KBM-7 (cell line): ENCODE measurements at regions not wholly inside any gene's neighbourhood (a gene's known extent, or its start where the extent isn't known, plus 50 kb on each side); places are given as distances from the start of the nearest gene placed in this dataset.
"Not testable (repeated sequence)": the region's sequence is repeated elsewhere in the genome, so short reads cannot be mapped to it uniquely, and the experiment has no call there.

Experiments
- DNase-seq: peaks from one replicate; pipeline ENCODE4 v3.0.0-alpha.2; 2015
- in situ Hi-C: fragments of 300-500 bp; cut with MboI; formaldehyde crosslinking; loops from 2 replicates; pipeline ENCODE4 v1.14.3; 2020; ENCODE audit warnings: low sequenced_read_pairs, low pct_unique_long_range_greater_than_20kb, mixed read lengths

- no peak for DNase-seq
- in situ Hi-C loops, result no loop called here
These were observed 1038.6 kb downstream of the TSN start for GRCh38 chr2:122794100-122794499.

- peak; percentile 1 for DNase-seq
- in situ Hi-C loops, result no loop called here
These were observed 1040.3 kb downstream of the TSN start for GRCh38 chr2:122795763-122796162.

DNA sequence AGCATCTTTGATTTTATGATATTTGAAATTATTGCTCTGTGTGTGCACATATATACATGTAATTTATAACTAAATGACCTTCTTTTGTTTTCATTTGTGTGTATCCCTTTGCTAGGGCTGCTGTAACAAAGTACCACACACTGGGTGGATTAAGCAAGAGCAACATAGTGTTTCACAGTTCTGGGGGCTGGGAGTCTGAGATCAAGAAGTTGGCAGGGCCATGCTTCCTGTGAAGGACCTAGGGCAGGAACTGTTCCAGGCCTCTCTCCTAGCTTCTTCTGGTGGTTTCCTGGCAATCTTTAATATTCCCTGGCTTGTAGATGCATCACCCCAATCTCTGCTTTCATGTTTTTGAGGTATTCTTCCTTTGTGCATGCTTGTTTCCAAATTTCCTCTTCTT, 1043.9 kb downstream of the TSN start:
- DNase-seq, result no peak
- in situ Hi-C loops, result no loop called here

- in situ Hi-C loops, result no loop called here
These were observed 1045.3 kb downstream of the TSN start for GRCh38 chr2:122800781-122801180.

DNA sequence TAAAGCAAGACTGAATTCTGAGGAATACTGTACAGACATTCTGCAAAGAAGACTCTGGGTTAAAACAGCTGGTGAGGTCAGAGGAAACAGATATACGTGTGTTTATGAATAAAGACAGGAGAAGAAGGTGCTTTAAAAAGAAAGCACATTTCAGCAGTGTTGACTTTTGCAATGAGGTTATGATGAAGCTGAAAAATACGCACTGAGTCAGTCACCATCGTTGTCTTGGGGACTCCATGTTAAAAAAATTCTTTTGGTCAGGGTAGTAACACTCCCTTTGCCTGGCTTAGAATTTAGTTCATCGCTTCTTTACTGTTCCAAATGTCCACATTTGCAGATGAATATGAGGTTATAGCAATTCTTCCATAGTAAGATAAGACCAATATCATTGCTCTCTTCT, 1049.0 kb downstream of the TSN start:
- in situ Hi-C loops, result no loop called here

More at GRCh38 chr2:122800781-122801180, 1045.3 kb downstream of the TSN start:
- DNase-seq, result no peak

GRCh38 chr2:122805346-122805745, 1049.9 kb downstream of the TSN start:
- no peak for DNase-seq
- in situ Hi-C loops, result no loop called here

More for the DNA sequence above, 1049.0 kb downstream of the TSN start:
- DNase-seq, result no peak

DNA sequence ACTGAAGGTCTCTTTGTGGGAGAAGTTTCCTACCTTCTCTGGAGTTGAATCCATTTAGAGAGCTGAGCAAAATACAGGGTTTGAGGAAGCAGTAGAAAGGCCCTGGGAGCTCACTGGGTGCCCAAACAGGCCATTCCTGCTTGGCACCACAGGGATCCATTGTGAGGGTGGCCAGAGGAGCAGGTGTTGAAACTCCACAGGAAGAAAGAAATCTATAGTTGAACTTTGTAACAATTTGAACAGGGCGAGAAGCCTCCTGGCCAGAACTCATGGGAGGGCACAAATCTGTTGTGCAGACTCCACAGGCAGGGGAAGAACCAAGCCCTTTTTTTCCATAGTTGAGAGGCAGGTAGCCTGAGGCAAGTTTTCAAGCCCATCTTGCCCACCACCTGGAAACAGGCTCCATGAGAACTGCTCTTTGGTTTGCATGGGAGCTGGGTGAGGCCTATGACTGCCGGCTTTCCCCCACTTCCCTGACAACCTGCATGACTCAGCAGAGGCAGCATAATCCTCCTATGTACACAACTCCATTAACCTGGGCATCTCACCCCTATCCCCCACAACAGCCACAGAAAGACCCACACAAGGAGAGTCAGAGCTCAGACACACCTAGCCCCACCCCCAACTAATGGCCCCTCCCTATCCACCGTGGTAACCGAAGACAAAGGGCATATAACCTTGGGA, 1053.0 kb downstream of the TSN start:
- in situ Hi-C loops, result no loop called here

DNA sequence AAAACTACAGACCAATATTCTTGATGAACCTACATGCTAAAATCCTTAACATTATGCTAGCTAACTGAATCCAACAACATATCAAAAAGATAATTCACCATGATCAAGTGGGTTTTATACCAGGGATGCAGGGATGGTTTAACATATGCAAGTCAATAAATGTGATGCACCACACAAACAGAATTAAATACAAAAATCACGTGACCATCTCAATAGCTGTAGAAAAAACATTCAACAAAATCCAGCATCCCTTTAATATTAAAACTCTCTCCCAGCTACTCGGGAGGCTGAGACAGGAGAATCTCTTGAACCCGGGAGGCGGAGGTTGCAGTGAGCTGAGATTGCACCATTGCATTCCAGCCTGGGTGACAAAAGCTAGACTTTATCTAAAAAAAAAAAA, 1056.8 kb downstream of the TSN start:
- DNase-seq, in situ Hi-C loops: not testable (repeated sequence)

More for the DNA sequence above, 1053.0 kb downstream of the TSN start:
- no peak for DNase-seq

- DNase-seq, result no peak
- in situ Hi-C loops, result no loop called here
These were observed 1059.7 kb downstream of the TSN start for GRCh38 chr2:122815120-122815519.

- in situ Hi-C loops, result no loop called here
These were observed 1061.4 kb downstream of the TSN start for GRCh38 chr2:122816803-122817202.

DNA sequence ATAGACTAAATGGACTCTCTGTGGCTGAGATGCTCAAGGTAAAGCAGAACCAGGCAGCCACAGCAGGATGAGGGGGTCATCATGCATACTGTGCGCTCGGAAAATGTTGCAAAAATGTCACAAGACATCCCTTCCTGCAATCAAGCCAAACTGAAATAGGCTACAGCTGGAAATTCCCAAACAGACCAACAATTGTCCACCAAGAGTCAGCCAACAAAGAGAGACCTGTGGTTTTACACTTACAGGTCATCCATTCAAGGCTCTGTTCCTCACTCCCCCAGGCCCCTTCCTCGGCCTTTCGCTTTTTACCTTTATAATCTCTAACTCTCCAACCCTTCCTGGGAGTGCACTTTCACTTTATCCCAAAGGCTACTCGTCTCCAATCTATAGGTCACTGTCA, 1066.9 kb downstream of the TSN start:
- DNase-seq, result no peak
- in situ Hi-C loops, result no loop called here

More at GRCh38 chr2:122816803-122817202, 1061.4 kb downstream of the TSN start:
- no peak for DNase-seq

DNA sequence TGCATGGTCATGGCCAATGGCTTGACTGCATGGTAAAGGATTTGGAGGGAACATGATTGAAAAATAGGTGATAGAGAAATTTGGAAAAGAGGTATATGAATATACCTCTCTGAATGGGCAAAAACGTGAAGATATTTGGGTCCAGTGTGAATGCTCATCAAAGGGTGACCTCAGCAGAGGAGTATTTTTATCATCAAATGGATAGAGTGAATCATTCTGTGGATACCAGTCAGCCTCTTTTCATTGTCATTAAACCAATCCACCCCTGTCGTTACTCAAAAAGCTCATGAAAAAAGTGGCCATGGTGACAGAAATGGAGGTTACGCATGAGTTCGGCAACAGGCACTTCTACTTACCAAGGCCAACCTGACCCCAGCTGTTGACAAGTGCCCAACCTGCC, 1074.7 kb downstream of the TSN start:
- in situ Hi-C loops, result no loop called here
- DNase-seq, result no peak

DNA sequence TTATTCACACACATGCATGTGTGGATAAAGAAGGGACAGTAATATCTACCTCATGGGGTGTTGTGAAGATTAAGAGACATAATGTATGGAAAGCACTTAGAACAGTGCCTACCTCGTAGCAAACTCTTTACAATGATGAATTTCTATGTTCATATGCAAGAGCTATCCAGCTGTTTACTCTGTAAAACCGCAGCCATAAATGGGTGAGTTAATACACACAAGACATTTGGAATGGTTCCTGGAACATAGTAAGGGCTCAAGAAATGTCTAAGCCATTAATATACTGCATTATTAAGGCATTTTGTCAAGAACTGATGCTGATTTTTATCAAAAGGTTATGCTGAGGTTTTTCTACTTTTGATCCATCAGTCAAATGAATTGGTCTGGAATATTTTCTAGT, 1076.2 kb downstream of the TSN start:
- DNase-seq, result no peak
- in situ Hi-C loops, result no loop called here

- in situ Hi-C loops, result no loop called here
- DNase-seq, result no peak
These were observed 1088.1 kb downstream of the TSN start for GRCh38 chr2:122843503-122843902.

GRCh38 chr2:122851161-122851560, 1095.7 kb downstream of the TSN start:
- DNase-seq, result no peak
- in situ Hi-C loops, result no loop called here

GRCh38 chr2:122851972-122852531, 1096.6 kb downstream of the TSN start:
- no peak for DNase-seq

GRCh38 chr2:122856696-122857095, 1101.2 kb downstream of the TSN start:
- DNase-seq, result no peak
- in situ Hi-C loops, result no loop called here

More at GRCh38 chr2:122851972-122852531, 1096.6 kb downstream of the TSN start:
- in situ Hi-C loops, result no loop called here

- no peak for DNase-seq
These were observed 1102.7 kb downstream of the TSN start for GRCh38 chr2:122858075-122858702.

DNA sequence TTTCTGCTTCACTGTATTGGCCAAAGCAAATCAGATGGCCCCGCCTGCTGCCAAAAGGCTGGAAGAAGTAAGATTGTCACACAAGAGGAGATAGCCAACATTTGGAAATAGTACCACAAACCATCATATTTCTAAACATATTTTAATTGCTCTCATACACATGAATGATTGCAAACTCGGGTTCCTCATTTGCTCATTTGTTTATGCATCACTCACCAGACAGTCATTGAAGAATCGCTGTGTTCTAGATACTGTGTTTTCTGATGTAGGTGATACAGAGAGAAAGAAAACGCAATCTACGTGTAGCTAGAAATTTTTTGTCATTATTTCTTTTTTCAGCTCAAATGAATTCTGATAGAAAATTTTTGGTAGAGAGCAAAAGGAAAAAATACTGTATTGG, 1103.4 kb downstream of the TSN start:
- DNase-seq, result no peak
- in situ Hi-C loops, result no loop called here

More at GRCh38 chr2:122858075-122858702, 1102.7 kb downstream of the TSN start:
- in situ Hi-C loops, result no loop called here

DNA sequence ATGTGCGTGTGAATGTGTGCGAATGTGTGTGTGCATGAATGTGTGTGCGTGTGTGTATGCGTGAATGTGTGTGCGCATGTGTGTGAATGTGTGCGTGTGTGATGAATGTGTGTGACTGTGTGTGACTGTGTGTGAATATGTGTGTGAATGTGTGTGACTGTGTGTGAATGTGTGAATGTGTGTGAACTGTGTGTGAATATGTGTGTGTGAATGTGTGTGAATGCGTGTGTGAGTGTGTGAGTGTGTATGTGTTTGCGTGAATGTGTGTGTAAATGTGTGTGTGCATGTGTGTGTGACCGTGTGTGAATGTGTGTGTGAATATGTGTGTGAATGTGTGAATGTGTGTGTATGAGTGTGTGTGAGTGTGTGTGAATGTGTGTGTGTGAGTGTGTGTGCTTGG, 1103.8 kb downstream of the TSN start:
- no peak for DNase-seq
- in situ Hi-C loops, result no loop called here
